IMR-90 (cell line): ENCODE measurements at regions not wholly inside any gene's neighbourhood (a gene's known extent, or its start where the extent isn't known, plus 50 kb on each side); places are given as distances from the start of the nearest gene placed in this dataset.

Experiments used
- ATAC-seq: fragments of 200-7000 bp; cut with Tn5 transposase; 2 replicates; pipeline ENCODE4 v1.9.1; 2020; ENCODE audit warnings: low read depth, mild to moderate bottlenecking, moderate library complexity
- BruUV-seq: library from RNA; stranded (reverse); fragments of 400-500 nt; replicated peaks from 2 replicates; lab custom pipeline; 2021; lab: Mats Ljungman, UMichigan
- CTCF ChIA-PET: fragments of 300-600 bp; formaldehyde crosslinking; extraction: SDS; loops from one replicate; lab custom pipeline; 2021; ENCODE audit warnings: antibody characterized with exemption; lab: Yijun Ruan, JAX
- POLR2A ChIA-PET: fragments of 300-600 bp; sonication (Branson Sonifier 250); formaldehyde crosslinking; loops from one replicate; lab custom pipeline; 2022; ENCODE audit warnings: antibody characterized with exemption; ENCODE audit not compliant: unreplicated experiment; lab: Charles Lee
- DNase-seq: peaks from one replicate; pipeline ENCODE4 v3.0.0; 2013
- H2AFZ ChIP-seq: replicated peaks from 2 replicates; pipeline ENCODE3; 2013; ENCODE audit warnings: low read length, mild to moderate bottlenecking; ENCODE audit not compliant: poor library complexity
- H2AK5ac ChIP-seq: 2 replicates; pipeline ENCODE4 v1.6.1; 2013; ENCODE audit warnings: low read depth, low read length, inconsistent platforms
- H2AK9ac ChIP-seq: replicated peaks from 2 replicates; pipeline ENCODE3; 2013; ENCODE audit warnings: mild to moderate bottlenecking, low read depth, low read length, moderate library complexity; ENCODE audit not compliant: poor library complexity
- H2BK120ac ChIP-seq: 2 replicates; pipeline ENCODE4 v1.6.1; 2013; ENCODE audit warnings: low read depth, low read length, inconsistent platforms
- H2BK15ac ChIP-seq: 3 replicates; pipeline ENCODE4 v1.6.1; 2013; ENCODE audit warnings: low read depth, low read length, inconsistent platforms
- H2BK20ac ChIP-seq: 2 replicates; pipeline ENCODE4 v1.6.1; 2013; ENCODE audit warnings: low read depth, mild to moderate bottlenecking, inconsistent platforms, low read length, moderate library complexity
- H2BK5ac ChIP-seq: 2 replicates; pipeline ENCODE4 v1.6.1; 2013; ENCODE audit warnings: mild to moderate bottlenecking, low read depth, low read length, inconsistent platforms; ENCODE audit not compliant: poor library complexity, severe bottlenecking
- H3K14ac ChIP-seq: replicated peaks from 2 replicates; pipeline ENCODE4 v1.6.1; 2013; ENCODE audit warnings: low read depth, low read length, inconsistent platforms
- H3K18ac ChIP-seq: 2 replicates; pipeline ENCODE4 v1.6.1; 2013; ENCODE audit warnings: low read depth, low read length, control low read depth
- H3K23ac ChIP-seq: 2 replicates; pipeline ENCODE4 v1.6.1; 2013; ENCODE audit warnings: low read depth, low read length, inconsistent platforms
- H3K27ac ChIP-seq: 2 replicates; pipeline ENCODE4 v1.5.1; 2013; ENCODE audit warnings: mild to moderate bottlenecking, control low read depth, low read length; ENCODE audit not compliant: insufficient read depth
- H3K27me3 ChIP-seq: 2 replicates; pipeline ENCODE4 v1.6.1; 2013; ENCODE audit warnings: low read length; ENCODE audit not compliant: control insufficient read depth, insufficient read depth
- H3K36me3 ChIP-seq: 2 replicates; pipeline ENCODE4 v1.6.1; 2013; ENCODE audit warnings: low read length, mixed read lengths; ENCODE audit not compliant: control insufficient read depth, insufficient read depth
- H3K4ac ChIP-seq: 2 replicates; pipeline ENCODE4 v1.6.1; 2013; ENCODE audit warnings: low read depth, low read length, inconsistent platforms
- H3K4me1 ChIP-seq: 2 replicates; pipeline ENCODE4 v1.6.1; 2013; ENCODE audit warnings: low read length, mixed read lengths; ENCODE audit not compliant: control insufficient read depth, insufficient read depth
- H3K4me2 ChIP-seq: 2 replicates; pipeline ENCODE4 v1.6.1; 2013; ENCODE audit warnings: low read depth, mild to moderate bottlenecking, control low read depth, low read length, moderate library complexity
- H3K4me3 ChIP-seq: 2 replicates; pipeline ENCODE4 v1.5.1; 2013; ENCODE audit warnings: low read depth, mild to moderate bottlenecking, control low read depth, low read length, moderate library complexity; ENCODE audit not compliant: insufficient read depth
- H3K56ac ChIP-seq: 2 replicates; pipeline ENCODE4 v1.6.1; 2013; ENCODE audit warnings: low read length, inconsistent platforms; ENCODE audit not compliant: insufficient read depth; ENCODE audit errors: extremely low read depth
- H3K79me1 ChIP-seq, 2 experiments: 2 replicates each; pipeline ENCODE4 v1.6.1; 2013; ENCODE audit warnings: low read length in 2 of 2, inconsistent platforms in 1 of 2, low read depth in 1 of 2
- H3K9ac ChIP-seq: 2 replicates; pipeline ENCODE4 v1.6.1; 2013; ENCODE audit warnings: low read depth, low read length, control low read depth
- H3K9me1 ChIP-seq: 2 replicates; pipeline ENCODE4 v1.6.1; 2013; ENCODE audit warnings: low read length, inconsistent platforms; ENCODE audit not compliant: insufficient read depth
- H3K9me3 ChIP-seq: 2 replicates; pipeline ENCODE4 v1.6.1; 2013; ENCODE audit warnings: low read length; ENCODE audit not compliant: control insufficient read depth, insufficient read depth
- H4K20me1 ChIP-seq: 2 replicates; pipeline ENCODE4 v1.6.1; 2013; ENCODE audit warnings: low read length, inconsistent platforms; ENCODE audit not compliant: insufficient read depth
- H4K5ac ChIP-seq: 2 replicates; pipeline ENCODE4 v1.6.1; 2013; ENCODE audit warnings: mild to moderate bottlenecking, low read depth, low read length, control low read depth
- H4K8ac ChIP-seq, 2 experiments: 2 replicates each; pipeline ENCODE4 v1.6.1; 2013; ENCODE audit warnings: low read depth in 2 of 2, low read length in 2 of 2, control low read depth in 1 of 2, inconsistent platforms in 1 of 2
- H4K91ac ChIP-seq: 2 replicates; pipeline ENCODE4 v1.6.1; 2013; ENCODE audit warnings: low read depth, low read length, inconsistent platforms; ENCODE audit not compliant: insufficient read depth
- BHLHE40 ChIP-seq: fragments of 150-350 bp; IDR thresholded peaks from 2 replicates; pipeline ENCODE4 v1.6.1; 2016; ENCODE audit warnings: mild to moderate bottlenecking, low read depth, low read length
- FOS ChIP-seq: fragments of 150-350 bp; IDR thresholded peaks from 2 replicates; pipeline ENCODE4 v1.6.1; 2016; ENCODE audit warnings: low read depth, low read length
- MAFK ChIP-seq: IDR thresholded peaks from 2 replicates; pipeline ENCODE4 v1.6.1; 2012; ENCODE audit warnings: low read depth, low read length, improper control_type of control experiment
- RAD21 ChIP-seq: IDR thresholded peaks from 2 replicates; pipeline ENCODE4 v1.6.1; 2012; ENCODE audit warnings: low read length, improper control_type of control experiment
- RCOR1 ChIP-seq: IDR thresholded peaks from 2 replicates; pipeline ENCODE4 v1.6.1; 2012; ENCODE audit warnings: mild to moderate bottlenecking, low read length, improper control_type of control experiment; ENCODE audit not compliant: insufficient replicate concordance
- RFX5 ChIP-seq: IDR thresholded peaks from 2 replicates; pipeline ENCODE4 v1.8.0; 2012; ENCODE audit warnings: low read depth, mild to moderate bottlenecking, low read length, moderate library complexity
- WGBS, 2 experiments: methylation state at CpG; one replicate each; pipeline versions ENCODE4 v1.1.5 to v1.1.7; 2013; ENCODE audit warnings: missing lambda C conversion rate in 2 of 2; ENCODE audit not compliant: insufficient read length in 1 of 2; ENCODE audit errors: extremely low coverage in 2 of 2; 5-methylcytosine and 5-hydroxymethylcytosine counted together
- dilution Hi-C: fragments of 300-500 bp; cut with HindIII; formaldehyde crosslinking; loops from one replicate; pipeline ENCODE4 v1.14.3; 2018; ENCODE audit warnings: low sequenced_read_pairs; ENCODE audit not compliant: unreplicated experiment
- in situ Hi-C: fragments of 300-500 bp; cut with MboI; formaldehyde crosslinking; loops from 3 replicates; pipeline ENCODE4 v1.14.3; 2019; ENCODE audit warnings: low sequenced_read_pairs, inconsistent platforms, mixed read lengths
- intact Hi-C: fragments of 100-400 bp; cut with micrococcal nuclease; formaldehyde crosslinking; loops from 2 replicates; pipeline ENCODE4 v1.10.0; 2022
- TF ChIP-seq, protein P1 (sequence below): conservative IDR thresholded peaks from 2 replicates; pipeline ENCODE4 v1.5.1; 2012; ENCODE audit warnings: mild to moderate bottlenecking, low read depth, low read length, improper control_type of control experiment

DNA sequence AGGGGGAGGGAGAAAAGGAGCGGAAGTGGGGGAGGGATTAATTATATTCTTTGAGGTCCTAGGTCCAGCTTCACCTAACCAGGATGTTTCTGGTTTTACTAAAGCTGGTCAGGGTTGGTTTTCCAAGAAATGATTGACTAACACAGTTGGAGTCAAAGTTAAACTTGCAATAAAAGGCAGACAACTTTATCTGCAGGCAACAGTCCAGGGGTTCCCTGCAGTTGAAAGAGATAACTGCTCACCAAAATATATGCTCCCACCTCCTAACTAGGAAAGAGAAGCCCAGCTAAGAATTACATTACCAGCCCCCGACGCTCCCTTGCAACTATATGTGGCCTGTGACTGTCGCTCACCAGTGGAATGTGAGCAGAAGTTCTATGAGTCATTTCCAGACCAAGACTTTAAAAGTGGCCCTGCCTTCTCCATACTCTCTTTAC is 140.0 kb upstream of the PKDCC start:
- H3K4ac ChIP-seq: peak overlapping the region; percentile 68; the same call in 1 of the 2 replicates
- H4K8ac ChIP-seq: peak overlapping the region in 1 of 2 experiments; percentile 3; a peak in 2 of 4 replicates
- H2AK5ac ChIP-seq: peak overlapping the region; percentile 69; the same call in 1 of the 2 replicates
- no peaks in the 10 kb centered on the region for H3K79me1 ChIP-seq
- no peaks in the 10 kb centered on the region for H3K36me3 ChIP-seq
- H3K4me1 ChIP-seq: peaks cover 28% of the 10 kb centered on the region
- H3K18ac ChIP-seq: peak overlapping the region; percentile 90; the same call in 1 of the 2 replicates
- H3K4me2 ChIP-seq: no peak overlapping the region
- DNase-seq: peak; percentile 16
- no peaks in the 10 kb centered on the region for H4K20me1 ChIP-seq
- H2AK9ac ChIP-seq: no peak overlapping the region
- H3K14ac ChIP-seq: no peak overlapping the region
- H2BK5ac ChIP-seq: no peak overlapping the region
- peak overlapping the region; percentile 52; the same call in 1 of the 3 replicates for H2BK15ac ChIP-seq
- H2AFZ ChIP-seq: no peak overlapping the region
- no peak overlapping the region for H3K23ac ChIP-seq
- 0 out of 2 replicates have a peak overlapping the region, but pooled peaks have one; percentile 68 for H4K91ac ChIP-seq
- ChIA-PET CTCF (no interaction called here), POLR2A (interaction anchor here (0.7 kb wide), 1 partner anchor 10 kb away, joined by 4 read pairs; no protein-coding TSS in a partner anchor)
- no peak for ATAC-seq
- H3K27ac ChIP-seq: no peak overlapping the region
- no peak overlapping the region for H3K4me3 ChIP-seq
- no peak overlapping the region for H4K5ac ChIP-seq
- H3K27me3 ChIP-seq: no peaks in the 10 kb centered on the region
- H3K56ac ChIP-seq: no peak overlapping the region
- no peaks in the 10 kb centered on the region for H3K9me3 ChIP-seq
- H3K9ac ChIP-seq: no peak overlapping the region
- WGBS, 2 experiments: no CpG with 5 or more reads among the region's 4 CpGs
- H3K9me1 ChIP-seq: peaks cover 11% of the 10 kb centered on the region
- H2BK20ac ChIP-seq: no peak overlapping the region
- no peak for TF ChIP-seq FOS
- no peak for TF ChIP-seq MAFK
- no peak for TF ChIP-seq RAD21
- no peak for TF ChIP-seq RCOR1
- TF ChIP-seq RFX5: no peak
- no peak for TF ChIP-seq BHLHE40
- TF ChIP-seq, protein P1, sequence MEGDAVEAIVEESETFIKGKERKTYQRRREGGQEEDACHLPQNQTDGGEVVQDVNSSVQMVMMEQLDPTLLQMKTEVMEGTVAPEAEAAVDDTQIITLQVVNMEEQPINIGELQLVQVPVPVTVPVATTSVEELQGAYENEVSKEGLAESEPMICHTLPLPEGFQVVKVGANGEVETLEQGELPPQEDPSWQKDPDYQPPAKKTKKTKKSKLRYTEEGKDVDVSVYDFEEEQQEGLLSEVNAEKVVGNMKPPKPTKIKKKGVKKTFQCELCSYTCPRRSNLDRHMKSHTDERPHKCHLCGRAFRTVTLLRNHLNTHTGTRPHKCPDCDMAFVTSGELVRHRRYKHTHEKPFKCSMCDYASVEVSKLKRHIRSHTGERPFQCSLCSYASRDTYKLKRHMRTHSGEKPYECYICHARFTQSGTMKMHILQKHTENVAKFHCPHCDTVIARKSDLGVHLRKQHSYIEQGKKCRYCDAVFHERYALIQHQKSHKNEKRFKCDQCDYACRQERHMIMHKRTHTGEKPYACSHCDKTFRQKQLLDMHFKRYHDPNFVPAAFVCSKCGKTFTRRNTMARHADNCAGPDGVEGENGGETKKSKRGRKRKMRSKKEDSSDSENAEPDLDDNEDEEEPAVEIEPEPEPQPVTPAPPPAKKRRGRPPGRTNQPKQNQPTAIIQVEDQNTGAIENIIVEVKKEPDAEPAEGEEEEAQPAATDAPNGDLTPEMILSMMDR: no peak
- in situ Hi-C loops (no loop called here), dilution Hi-C loops (no loop called here), intact Hi-C loops (no loop called here)
- no TSS peak for BruUV-seq
- H2BK120ac ChIP-seq: 0 out of 2 replicates have a peak overlapping the region, but pooled peaks have one; percentile 66
